ENCODE measurements at regions not wholly inside any gene's neighbourhood (a gene's known extent, or its start where the extent isn't known, plus 50 kb on each side); places are given as distances from the start of the nearest gene placed in this dataset.

DNA sequence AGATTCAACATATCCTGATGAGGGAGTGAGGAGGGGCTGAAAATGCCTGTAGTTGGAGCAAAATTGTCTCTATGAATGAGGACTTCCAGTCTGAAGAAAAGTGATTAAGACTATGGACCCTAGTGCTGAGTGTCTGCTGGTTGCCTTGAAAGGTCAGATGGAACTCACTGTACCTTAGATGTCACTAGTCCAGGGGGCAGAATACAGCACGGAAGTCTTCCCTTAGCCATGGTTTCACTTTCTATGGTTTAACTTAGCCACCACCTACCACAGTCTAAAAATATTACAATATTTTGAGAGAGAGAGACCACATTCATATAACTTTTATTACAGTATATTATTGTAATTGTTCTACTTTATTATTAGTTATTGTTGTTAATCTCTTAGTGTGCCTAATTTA, 223.1 kb downstream of the FMR1NB start:
- Histone ChIP-seq H3K27ac (ENCODE audit: insufficient read depth, low read depth, low read length) (no peak overlapping the region), H3K4me3 (replicated peaks in 1 of 3; ENCODE audit: insufficient read depth in 1 of 3, low read depth in 1 of 3, low read length in 3 of 3) (no peak overlapping the region), H3K4me2 (ENCODE audit: insufficient read depth, low read length) (no peak overlapping the region), H3K4me1 (ENCODE audit: control insufficient read depth, extremely low read depth, insufficient read depth, low read length) (peaks cover 5% of the 10 kb centered on the region), H3K27me3 (ENCODE audit: control insufficient read depth in 2 of 2, insufficient read depth in 2 of 2, low read length in 2 of 2) (no peaks in the 10 kb centered on the region), H2AFZ (ENCODE audit: low read depth, low read length) (no peak overlapping the region), H4K20me1 (replicated peaks; ENCODE audit: control insufficient read depth, extremely low read depth, insufficient read depth, low read length) (no peaks in the 10 kb centered on the region), H3K9ac (replicated peaks; ENCODE audit: extremely low read depth, insufficient read depth, low read length) (no peak overlapping the region), H3K79me2 (ENCODE audit: control insufficient read depth, insufficient read depth, low read length) (no peaks in the 10 kb centered on the region), H3K9me1 (replicated peaks; ENCODE audit: control insufficient read depth, extremely low read depth, insufficient read depth, low read length) (no peaks in the 10 kb centered on the region), H3K36me3 (ENCODE audit: control insufficient read depth in 2 of 2, extremely low read depth in 1 of 2, insufficient read depth in 2 of 2, low read length in 2 of 2) (no peaks in the 10 kb centered on the region), H3K9me3 (replicated peaks; ENCODE audit: control insufficient read depth, insufficient read depth, low read length) (no peaks in the 10 kb centered on the region)
- no peak for DNase-seq (ENCODE audit: low read depth, low spot score)
- TF ChIP-seq FOS (IDR thresholded peaks at IDR 0.05; ENCODE audit: borderline replicate concordance, insufficient read depth, low read length) (no peak), POLR2AphosphoS5 (IDR thresholded peaks at IDR 0.05; ENCODE audit: insufficient read depth, low read depth, low read length) (no peak), CTCF (IDR thresholded peaks at IDR 0.05; ENCODE audit: extremely low read depth in 1 of 2, insufficient read depth in 1 of 2, low read depth in 1 of 2, low read length in 2 of 2) (no peak), MYC (IDR thresholded peaks at IDR 0.05; ENCODE audit: low read depth, low read length) (no peak), EZH2 (IDR thresholded peaks at IDR 0.05; ENCODE audit: borderline replicate concordance, low read depth, low read length, severe bottlenecking) (no peak), GATA2 (IDR thresholded peaks at IDR 0.05; ENCODE audit: insufficient read depth, insufficient read length, low read depth, low read length) (no peak), POLR2A (IDR thresholded peaks at IDR 0.05; ENCODE audit: low read depth, low read length) (no peak), JUN (IDR thresholded peaks at IDR 0.05; ENCODE audit: borderline replicate concordance, insufficient read depth, insufficient read length, low read depth) (no peak)
- TF ChIP-seq, protein P1, sequence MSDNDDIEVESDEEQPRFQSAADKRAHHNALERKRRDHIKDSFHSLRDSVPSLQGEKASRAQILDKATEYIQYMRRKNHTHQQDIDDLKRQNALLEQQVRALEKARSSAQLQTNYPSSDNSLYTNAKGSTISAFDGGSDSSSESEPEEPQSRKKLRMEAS (IDR thresholded peaks at IDR 0.05; ENCODE audit: insufficient read depth, insufficient read length), result no peak
- FAIRE-seq, result no peak
- no TSS peak for BruUV-seq (replicated peaks)
- intact Hi-C loops (cut with micrococcal nuclease) (no loop called here), dilution Hi-C loops (cut with MboI; ENCODE audit: extremely low pct_ligation_motif_present, low sequenced_read_pairs) (no loop called here)
- CTCF ChIA-PET, result no interaction called here
- POLR2A ChIA-PET, result no interaction called here

Measured in endothelial cell of umbilical vein (primary cell).